H1 (cell line): ENCODE measurements at regions not wholly inside any gene's neighbourhood (a gene's known extent, or its start where the extent isn't known, plus 50 kb on each side); places are given as distances from the start of the nearest gene placed in this dataset.

Experiments
- CTCF ChIA-PET: fragments of 300-600 bp; sonication (Branson Sonifier 250); formaldehyde crosslinking; loops from one replicate; lab custom pipeline; 2021; ENCODE audit not compliant: partially characterized antibody; lab: Charles Lee
- POLR2A ChIA-PET: fragments of 300-600 bp; sonication (Branson Sonifier 250); formaldehyde crosslinking; loops from one replicate; lab custom pipeline; 2021; ENCODE audit warnings: inconsistent platforms; ENCODE audit not compliant: partially characterized antibody; lab: Charles Lee
- DNase-seq, 2 experiments: peaks; one replicate each; pipeline versions ENCODE4 v3.0.0 to v3.0.0-alpha.2; 2010 to 2022; ENCODE audit warnings: low spot score in 2 of 2, low read depth in 1 of 2, mixed read lengths in 1 of 2
- FAIRE-seq: peaks from 2 replicates; lab custom pipeline; 2011; peaks lifted over from hg19 to GRCh38; lab: Jason Lieb, UNC
- H2AFZ ChIP-seq: 2 replicates; pipeline ENCODE4 v1.8.1; 2012; ENCODE audit warnings: low read length, inconsistent platforms
- H2AK5ac ChIP-seq: 2 replicates; pipeline ENCODE4 v1.6.1; 2013; ENCODE audit warnings: low read depth, low read length
- H2BK120ac ChIP-seq: replicated peaks from 2 replicates; pipeline ENCODE3; 2013; ENCODE audit warnings: low read depth, low read length, inconsistent platforms
- H2BK12ac ChIP-seq: 2 replicates; pipeline ENCODE4 v1.6.1; 2013; ENCODE audit warnings: low read depth, low read length
- H2BK15ac ChIP-seq: 2 replicates; pipeline ENCODE4 v1.6.1; 2013; ENCODE audit warnings: low read length
- H2BK20ac ChIP-seq: 2 replicates; pipeline ENCODE4 v1.6.1; 2013; ENCODE audit warnings: low read length
- H2BK5ac ChIP-seq: 2 replicates; pipeline ENCODE4 v1.6.1; 2013; ENCODE audit warnings: low read depth, low read length
- H3K14ac ChIP-seq: 2 replicates; pipeline ENCODE4 v1.6.1; 2013; ENCODE audit warnings: inconsistent platforms; ENCODE audit not compliant: insufficient read length
- H3K18ac ChIP-seq: 2 replicates; pipeline ENCODE4 v1.6.1; 2013; ENCODE audit warnings: low read length; ENCODE audit errors: extremely low read depth
- H3K23ac ChIP-seq: 2 replicates; pipeline ENCODE4 v1.6.1; 2013; ENCODE audit warnings: inconsistent platforms; ENCODE audit not compliant: insufficient read length
- H3K23me2 ChIP-seq: 2 replicates; pipeline ENCODE4 v1.6.1; 2013; ENCODE audit warnings: low read depth, low read length
- H3K27ac ChIP-seq: 2 replicates; pipeline ENCODE4 v1.6.1; 2011; ENCODE audit warnings: low read depth, low read length, inconsistent platforms
- H3K27me3 ChIP-seq, 4 experiments: replicated peaks in 1 of 4; 1 replicate in 1 of 4; 2 replicates in 3 of 4; pipeline versions ENCODE4 v1.6.1 to v1.8.1; 2011 to 2013; ENCODE audit warnings: low read length in 3 of 4, mild to moderate bottlenecking in 3 of 4, inconsistent platforms in 2 of 4, mixed read lengths in 2 of 4, moderate library complexity in 1 of 4; ENCODE audit not compliant: control insufficient read depth in 3 of 4, insufficient read depth in 3 of 4; ENCODE audit errors: extremely low read depth in 1 of 4
- H3K36me3 ChIP-seq, 4 experiments: 2 replicates each; pipeline versions ENCODE4 v1.6.1 to v1.8.1; 2011 to 2013; ENCODE audit warnings: mild to moderate bottlenecking in 4 of 4, low read length in 3 of 4, moderate library complexity in 2 of 4, control low read depth in 1 of 4, inconsistent platforms in 1 of 4; ENCODE audit not compliant: insufficient read depth in 4 of 4, control insufficient read depth in 2 of 4
- H3K4ac ChIP-seq: replicated peaks from 2 replicates; pipeline ENCODE3; 2013; ENCODE audit warnings: low read length, low read depth, mixed read lengths, inconsistent platforms; ENCODE audit not compliant: insufficient read length
- H3K4me1 ChIP-seq, 4 experiments: replicated peaks in 1 of 4; 1 replicate in 1 of 4; 2 replicates in 3 of 4; pipeline versions ENCODE4 v1.6.1 to v1.8.1; 2011 to 2013; ENCODE audit warnings: low read length in 3 of 4, inconsistent platforms in 2 of 4, mixed read lengths in 1 of 4; ENCODE audit not compliant: insufficient read depth in 4 of 4, control insufficient read depth in 3 of 4
- H3K4me2 ChIP-seq, 2 experiments: 2 replicates each; pipeline versions ENCODE4 v1.6.1 to v1.8.1; 2011 to 2013; ENCODE audit warnings: low read depth in 2 of 2, low read length in 2 of 2, control low read depth in 1 of 2, inconsistent platforms in 1 of 2, mild to moderate bottlenecking in 1 of 2; ENCODE audit not compliant: insufficient read depth in 1 of 2
- H3K4me3 ChIP-seq, 4 experiments: fragments of 200-600, 300-600 bp in 1 of 4; sonication (generic), shearing (Covaris generic), sonication (Bioruptor Twin) in 1 of 4; 2 replicates each; pipeline versions ENCODE4 v1.5.1 to v1.8.1; 2011 to 2016; ENCODE audit warnings: low read length in 4 of 4, low read depth in 3 of 4, control low read depth in 2 of 4, inconsistent platforms in 2 of 4, mild to moderate bottlenecking in 2 of 4, mixed read lengths in 1 of 4, moderate library complexity in 1 of 4; ENCODE audit not compliant: insufficient read depth in 2 of 4; ENCODE audit errors: extremely low read depth in 1 of 4
- H3K56ac ChIP-seq: replicated peaks from 2 replicates; pipeline ENCODE3; 2013; ENCODE audit warnings: low read depth, mild to moderate bottlenecking, mixed read lengths, low read length, inconsistent platforms; ENCODE audit not compliant: insufficient read length
- H3K79me1 ChIP-seq: 2 replicates; pipeline ENCODE4 v1.6.1; 2013; ENCODE audit warnings: low read depth, low read length, control low read depth
- H3K79me2 ChIP-seq, 2 experiments: 2 replicates each; pipeline versions ENCODE4 v1.6.1 to v1.8.1; 2012 to 2013; ENCODE audit warnings: low read length in 2 of 2, mild to moderate bottlenecking in 2 of 2, inconsistent platforms in 1 of 2; ENCODE audit not compliant: insufficient read depth in 2 of 2, control insufficient read depth in 1 of 2
- H3K9ac ChIP-seq, 4 experiments: replicated peaks in 1 of 4; 1 replicate in 1 of 4; 2 replicates in 3 of 4; pipeline versions ENCODE4 v1.6.1 to v1.8.1; 2011 to 2013; ENCODE audit warnings: low read depth in 3 of 4, low read length in 3 of 4, control low read depth in 2 of 4, mild to moderate bottlenecking in 2 of 4, moderate library complexity in 2 of 4, inconsistent platforms in 1 of 4; ENCODE audit errors: extremely low read depth in 1 of 4
- H3K9me3 ChIP-seq, 2 experiments: 2 replicates each; pipeline versions ENCODE4 v1.6.1 to v1.8.1; 2012 to 2013; ENCODE audit warnings: mild to moderate bottlenecking in 2 of 2, moderate library complexity in 2 of 2, control low read depth in 1 of 2, inconsistent platforms in 1 of 2, low read depth in 1 of 2, low read length in 1 of 2, mixed read lengths in 1 of 2; ENCODE audit not compliant: insufficient read depth in 2 of 2
- H4K20me1 ChIP-seq, 2 experiments: replicated peaks in 1 of 2; 2 replicates each; pipeline versions ENCODE3 to v1.8.1; 2011 to 2013; ENCODE audit warnings: inconsistent platforms in 2 of 2, low read length in 2 of 2, mild to moderate bottlenecking in 1 of 2; ENCODE audit not compliant: insufficient read depth in 2 of 2, control insufficient read depth in 1 of 2
- H4K5ac ChIP-seq: 2 replicates; pipeline ENCODE4 v1.6.1; 2013; ENCODE audit warnings: low read length, low read depth, mixed read lengths, inconsistent platforms; ENCODE audit not compliant: insufficient read length
- H4K8ac ChIP-seq: 2 replicates; pipeline ENCODE4 v1.8.0; 2013; ENCODE audit warnings: mild to moderate bottlenecking, moderate library complexity, low read length, inconsistent platforms; ENCODE audit not compliant: insufficient read depth; ENCODE audit errors: extremely low read depth
- H4K91ac ChIP-seq: replicated peaks from 2 replicates; pipeline ENCODE3; 2013; ENCODE audit warnings: low read length, mixed read lengths, inconsistent platforms; ENCODE audit not compliant: insufficient read length
- CHD2 ChIP-seq: IDR thresholded peaks from 2 replicates; pipeline ENCODE4 v1.6.1; 2012; ENCODE audit warnings: low read length, improper control_type of control experiment
- EZH2 ChIP-seq: fragments of 200-600 bp; sonication (generic); IDR thresholded peaks from 2 replicates; pipeline ENCODE4 v1.7.1; 2012; ENCODE audit warnings: low read depth, mild to moderate bottlenecking, moderate library complexity, low read length, inconsistent platforms; ENCODE audit not compliant: severe bottlenecking
- MAFK ChIP-seq: IDR thresholded peaks from 2 replicates; pipeline ENCODE4 v1.6.1; 2012; ENCODE audit warnings: low read depth, mild to moderate bottlenecking, improper control_type of control experiment, low read length
- MAX ChIP-seq: IDR thresholded peaks from 2 replicates; pipeline ENCODE4 v1.6.1; 2012; ENCODE audit warnings: inconsistent platforms
- POLR2A ChIP-seq, 2 experiments: IDR thresholded peaks; 1 replicate in 1 of 2; 2 replicates in 1 of 2; pipeline ENCODE4 v1.6.1; 2011; ENCODE audit warnings: low read depth in 2 of 2, low read length in 2 of 2, mild to moderate bottlenecking in 2 of 2; ENCODE audit errors: control extremely low read depth in 1 of 2
- RNF2 ChIP-seq: fragments of 200-900, 300-1000 bp; sonication (generic); IDR thresholded peaks from 2 replicates; pipeline ENCODE4 v1.7.1; 2016; ENCODE audit warnings: borderline replicate concordance, low read depth, mild to moderate bottlenecking, antibody characterized with exemption, low read length; ENCODE audit not compliant: poor library complexity, severe bottlenecking; ENCODE audit errors: missing control alignments
- SAP30 ChIP-seq: fragments of 300-600 bp; sonication (generic); IDR thresholded peaks from 2 replicates; pipeline ENCODE4 v1.7.1; 2012; ENCODE audit warnings: low read length, moderate library complexity, mild to moderate bottlenecking, inconsistent platforms; ENCODE audit not compliant: insufficient read depth, insufficient replicate concordance
- SIRT6 ChIP-seq: IDR thresholded peaks from one replicate; pipeline ENCODE4 v1.7.1; 2012; ENCODE audit warnings: low read length, inconsistent platforms
- SUZ12 ChIP-seq: fragments of 200-600 bp; sonication (generic); IDR thresholded peaks from 2 replicates; pipeline ENCODE4 v1.6.1; 2012; ENCODE audit warnings: mild to moderate bottlenecking, inconsistent platforms, low read length, moderate library complexity, mixed read lengths
- USF2 ChIP-seq: IDR thresholded peaks from 2 replicates; pipeline ENCODE4 v1.6.1; 2011; ENCODE audit warnings: low read length, improper control_type of control experiment
- WGBS, 2 experiments: shearing (Covaris generic) in 1 of 2; methylation state at CpG; one replicate each; pipeline versions ENCODE4 v1.1.6 to v1.1.7; 2013 to 2015; ENCODE audit warnings: low lambda C conversion rate in 2 of 2, mixed read lengths in 2 of 2, inconsistent platforms in 1 of 2, low coverage in 1 of 2, missing lambda C conversion rate in 1 of 2; ENCODE audit not compliant: insufficient replicate concordance in 2 of 2, insufficient coverage in 1 of 2, insufficient read length in 1 of 2; ENCODE audit errors: extremely low coverage in 1 of 2, missing lambda C conversion rate in 1 of 2; 5-methylcytosine and 5-hydroxymethylcytosine counted together

- H4K91ac ChIP-seq, result no peak overlapping the region
- no peak overlapping the region for H3K4ac ChIP-seq
- FAIRE-seq (no peak), DNase-seq (no peak)
- no peaks in the 10 kb centered on the region for H3K23me2 ChIP-seq
- TF ChIP-seq SIRT6 (no peak), MAFK (no peak), SUZ12 (no peak), EZH2 (no peak), USF2 (no peak), POLR2A (IDR thresholded peaks at IDR 0.05; ENCODE audit: control extremely low read depth in 1 of 2, low read depth in 2 of 2, low read length in 2 of 2) (no peak), SAP30 (no peak), CHD2 (no peak), MAX (no peak), RNF2 (no peak)
- H3K36me3 ChIP-seq, result no peaks in the 10 kb centered on the region; a peak in 1 of 8 replicates
- no peak overlapping the region for H3K14ac ChIP-seq
- no peak overlapping the region for H3K27ac ChIP-seq
- H3K4me1 ChIP-seq, result no peaks in the 10 kb centered on the region
- POLR2A ChIA-PET, result no interaction called here
- no peak overlapping the region for H3K9ac ChIP-seq
- no peaks in the 10 kb centered on the region for H3K27me3 ChIP-seq
- H3K4me3 ChIP-seq, result no peak overlapping the region
- H2AK5ac ChIP-seq, result no peak overlapping the region
- no peak overlapping the region for H3K4me2 ChIP-seq
- CTCF ChIA-PET, result interaction anchor here (1.5 kb wide), 1 partner anchor 9 kb away, joined by 3 read pairs; no protein-coding TSS in a partner anchor
- no peak overlapping the region for H4K8ac ChIP-seq
- no peak overlapping the region for H3K18ac ChIP-seq
- no peak overlapping the region for H2BK20ac ChIP-seq
- no peak overlapping the region for H2BK12ac ChIP-seq
- no peak overlapping the region for H2BK5ac ChIP-seq
- no peaks in the 10 kb centered on the region for H3K79me2 ChIP-seq
- no peak overlapping the region for H3K23ac ChIP-seq
- H3K56ac ChIP-seq, result no peak overlapping the region
- H3K9me3 ChIP-seq, result peaks cover 50 to 65% of the 10 kb centered on the region in 2 experiments
- H2BK120ac ChIP-seq, result no peak overlapping the region
- H2BK15ac ChIP-seq, result no peak overlapping the region
- no peak overlapping the region for H2AFZ ChIP-seq
- no peaks in the 10 kb centered on the region for H3K79me1 ChIP-seq
- no peak overlapping the region for H4K5ac ChIP-seq
- WGBS, 2 experiments, result 85% methylated on average over 2 of the region's 2 CpGs; no CpG with 5 or more reads in 1 of the 2 experiments
- no peaks in the 10 kb centered on the region for H4K20me1 ChIP-seq
These were observed 299.1 kb downstream of the IPO8 start for GRCh38 chr12:30396576-30396975.
